ENCODE measurements at regions not wholly inside any gene's neighbourhood (a gene's known extent, or its start where the extent isn't known, plus 50 kb on each side); places are given as distances from the start of the nearest gene placed in this dataset.

- H3K4me2 ChIP-seq (ENCODE audit: low read length) = no peak overlapping the region
- no peaks in the 10 kb centered on the region for H3K36me3 ChIP-seq (ENCODE audit: insufficient read depth, low read length)
- no peak overlapping the region for H2AFZ ChIP-seq (ENCODE audit: low read depth, low read length)
- no peaks in the 10 kb centered on the region for H4K20me1 ChIP-seq (ENCODE audit: insufficient read depth)
- H3K9me3 ChIP-seq (ENCODE audit: low read length) = no peaks in the 10 kb centered on the region
- H3K27me3 ChIP-seq (ENCODE audit: insufficient read depth, low read depth, low read length) = no peaks in the 10 kb centered on the region
- H3K79me2 ChIP-seq (replicated peaks; ENCODE audit: insufficient read depth, low read length) = no peaks in the 10 kb centered on the region
- TF ChIP-seq EZH2 (IDR thresholded peaks at IDR 0.05; ENCODE audit: borderline replicate concordance, insufficient read depth, low read length, poor library complexity, severe bottlenecking) = no peak
- no peak for TF ChIP-seq SMC3 (conservative IDR thresholded peaks at IDR 0.05; ENCODE audit: poor library complexity)
- TF ChIP-seq POLR2AphosphoS5 (IDR thresholded peaks at IDR 0.05) = no peak
- no peak for TF ChIP-seq RAD21 (conservative IDR thresholded peaks at IDR 0.05)
- TF ChIP-seq REST (IDR thresholded peaks at IDR 0.05; ENCODE audit: borderline replicate concordance) = no peak
- no peak for TF ChIP-seq TAF1 (IDR thresholded peaks at IDR 0.05; ENCODE audit: low read depth)
- TF ChIP-seq EP300 (conservative IDR thresholded peaks at IDR 0.05; ENCODE audit: poor library complexity, severe bottlenecking) = no peak
- no peak for TF ChIP-seq CTCF (IDR thresholded peaks at IDR 0.05; ENCODE audit: poor library complexity, severe bottlenecking)
- no peak for TF ChIP-seq MXI1 (conservative IDR thresholded peaks at IDR 0.05; ENCODE audit: poor library complexity, severe bottlenecking)
- H3F3A ChIP-seq (ENCODE audit: insufficient read depth, low read length, poor library complexity, severe bottlenecking) = no peaks in the 10 kb centered on the region
- H3K4me3 ChIP-seq (ENCODE audit: low read length) = no peak overlapping the region
- no peak overlapping the region for H3K9ac ChIP-seq (ENCODE audit: low read length)
- no peak overlapping the region for H3K27ac ChIP-seq (ENCODE audit: low read length)
- no peaks in the 10 kb centered on the region for H3K9me2 ChIP-seq (ENCODE audit: insufficient read depth, low read length)
Observed at GRCh38 chr5:172553903-172554302, 87.2 kb upstream of the NEURL1B start.

- no peaks in the 10 kb centered on the region for H3K79me2 ChIP-seq (replicated peaks; ENCODE audit: insufficient read depth, low read length)
- H3K27me3 ChIP-seq (ENCODE audit: insufficient read depth, low read depth, low read length) = no peaks in the 10 kb centered on the region
- no peak overlapping the region for H3K4me3 ChIP-seq (ENCODE audit: low read length)
- H3K27ac ChIP-seq (ENCODE audit: low read length) = no peak overlapping the region
- no peaks in the 10 kb centered on the region for H4K20me1 ChIP-seq (ENCODE audit: insufficient read depth)
- no peak overlapping the region for H3K4me2 ChIP-seq (ENCODE audit: low read length)
- H3K9ac ChIP-seq (ENCODE audit: low read length) = no peak overlapping the region
- no peaks in the 10 kb centered on the region for H3K9me3 ChIP-seq (ENCODE audit: low read length)
- no peak overlapping the region for H2AFZ ChIP-seq (ENCODE audit: low read depth, low read length)
- no peaks in the 10 kb centered on the region for H3F3A ChIP-seq (ENCODE audit: insufficient read depth, low read length, poor library complexity, severe bottlenecking)
- TF ChIP-seq TAF1 (IDR thresholded peaks at IDR 0.05; ENCODE audit: low read depth) (no peak), EZH2 (IDR thresholded peaks at IDR 0.05; ENCODE audit: borderline replicate concordance, insufficient read depth, low read length, poor library complexity, severe bottlenecking) (no peak), RAD21 (conservative IDR thresholded peaks at IDR 0.05) (no peak), REST (IDR thresholded peaks at IDR 0.05; ENCODE audit: borderline replicate concordance) (no peak), CTCF (IDR thresholded peaks at IDR 0.05; ENCODE audit: poor library complexity, severe bottlenecking) (no peak)
- no peaks in the 10 kb centered on the region for H3K36me3 ChIP-seq (ENCODE audit: insufficient read depth, low read length)
- no peaks in the 10 kb centered on the region for H3K9me2 ChIP-seq (ENCODE audit: insufficient read depth, low read length)
Observed at GRCh38 chr5:172553167-172553566, 87.9 kb upstream of the NEURL1B start.

Measured in neural cell (in vitro differentiated cells).